ENCODE measurements at regions not wholly inside any gene's neighbourhood (a gene's known extent, or its start where the extent isn't known, plus 50 kb on each side); places are given as distances from the start of the nearest gene placed in this dataset.

DNA sequence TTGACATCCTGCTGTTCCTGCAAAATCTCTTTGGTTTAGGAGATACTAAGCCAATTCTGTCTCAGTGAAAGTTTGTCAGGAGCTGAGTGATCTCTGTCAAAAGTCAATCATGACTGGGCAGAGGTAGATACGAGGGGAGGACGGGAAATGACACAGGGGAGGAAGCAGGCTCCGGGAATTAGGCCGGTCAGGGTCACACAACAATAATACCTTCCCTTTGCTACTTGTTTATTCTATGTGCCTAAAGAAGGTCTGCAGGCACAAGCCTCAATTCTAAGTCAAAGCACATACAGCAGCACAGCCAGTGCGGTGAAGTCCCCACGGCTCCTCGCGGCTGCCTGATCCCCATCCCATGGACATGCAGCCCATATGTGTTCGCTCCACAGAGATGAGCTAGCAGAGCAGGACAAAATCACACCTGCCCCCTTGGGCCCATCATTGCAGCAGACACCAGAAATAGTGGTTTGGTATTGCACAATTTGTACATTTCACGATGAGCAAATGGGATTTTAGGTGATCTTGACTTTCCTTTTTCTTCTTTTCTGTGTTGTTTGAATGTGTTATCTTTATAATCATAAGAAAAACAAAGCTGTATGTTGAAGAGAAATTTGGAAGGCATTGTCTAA lies 141.4 kb downstream of the VAPA start:
- FAIRE-seq: no peak

DNA sequence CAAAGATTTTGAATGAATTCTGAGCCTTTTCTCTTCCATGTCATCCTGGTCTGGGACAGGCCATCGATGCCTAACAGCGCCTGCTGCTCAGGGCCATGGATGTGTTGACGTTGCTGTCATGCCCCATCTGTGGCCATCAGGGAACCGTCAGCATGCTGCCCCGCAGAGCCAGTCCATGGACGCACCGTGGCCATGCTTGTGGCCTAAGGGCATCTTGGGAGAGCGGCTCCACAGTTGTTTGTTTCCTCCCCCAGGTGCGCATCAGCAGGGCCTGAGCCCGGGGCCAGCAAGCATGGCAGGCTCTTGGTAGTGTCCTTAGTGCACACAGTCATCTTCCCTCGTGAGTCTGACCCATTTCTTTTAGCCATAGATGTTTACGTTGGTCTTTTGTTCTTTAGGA lies 142.7 kb downstream of the VAPA start:
- no peak for FAIRE-seq
- DNase-seq (ENCODE audit: extremely low spot score, insufficient read length, low read depth): no peak

More for the DNA sequence above, 141.4 kb downstream of the VAPA start:
- no peak for DNase-seq (ENCODE audit: extremely low spot score, insufficient read length, low read depth)

DNA sequence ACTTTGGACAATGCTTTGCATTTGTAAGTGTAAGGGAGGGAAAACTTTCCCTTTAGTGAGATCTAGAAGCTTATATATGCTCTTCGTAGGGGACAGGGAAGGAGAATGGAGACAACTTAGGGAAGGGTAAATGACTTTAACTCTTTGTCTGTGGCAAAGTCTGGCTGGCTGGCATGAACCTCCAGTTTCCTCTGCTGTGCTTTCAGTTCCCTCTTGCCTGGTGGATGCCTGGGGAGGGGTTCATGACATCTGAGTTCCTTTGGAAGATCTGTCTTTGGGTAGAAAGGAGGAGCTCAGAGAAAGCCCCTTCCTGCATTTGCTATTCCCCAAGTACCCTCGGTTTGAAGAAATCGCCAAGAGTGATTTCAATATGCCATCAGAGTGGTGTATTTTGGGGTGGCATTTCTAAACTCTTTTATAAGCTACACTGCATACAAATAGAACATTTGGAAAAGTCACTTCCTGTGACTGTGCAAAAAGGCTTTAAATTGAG lies 143.6 kb downstream of the VAPA start:
- DNase-seq (ENCODE audit: extremely low spot score, insufficient read length, low read depth): no peak
- no peak for FAIRE-seq

DNA sequence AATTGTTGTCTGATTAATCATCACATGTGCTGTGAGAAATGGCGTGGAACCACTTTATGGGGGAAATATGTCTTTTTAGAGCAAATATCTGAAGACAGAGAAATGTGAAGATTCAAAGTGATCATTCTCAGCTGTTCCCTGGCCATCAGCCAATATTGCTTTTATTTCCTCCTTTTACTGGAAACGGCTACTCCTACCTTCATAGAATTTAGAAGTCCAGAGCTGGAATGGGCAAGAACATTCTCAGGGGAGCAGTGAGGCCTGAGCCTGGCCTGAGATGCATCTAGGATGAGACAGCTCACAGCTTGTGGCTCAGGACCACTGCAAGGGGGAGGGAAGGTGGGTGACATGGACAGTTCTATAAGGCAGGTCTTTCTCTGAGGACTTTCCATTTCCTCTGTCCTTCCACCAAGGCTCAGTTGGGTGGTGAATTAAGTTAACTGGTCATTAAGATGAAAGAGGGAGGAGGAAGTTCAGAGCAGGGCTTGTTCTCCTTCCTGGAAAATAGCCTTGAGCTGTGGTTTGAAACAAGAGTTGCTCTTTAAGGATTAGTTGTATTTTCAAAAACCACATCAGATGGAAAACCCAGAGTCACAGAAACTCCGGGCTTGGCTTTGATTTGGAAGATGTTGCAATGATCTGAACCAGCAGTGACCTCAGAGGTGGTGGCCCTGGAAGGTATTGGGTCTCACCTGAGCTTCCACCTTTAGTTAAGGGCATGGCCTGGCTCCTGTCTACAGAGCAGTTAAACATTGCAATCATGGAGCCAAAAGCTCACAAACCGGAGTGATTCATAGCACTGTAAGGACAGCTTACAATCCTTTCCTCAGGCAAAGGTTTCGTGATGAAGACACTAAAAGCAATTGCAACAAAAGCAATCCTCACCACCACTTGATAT lies 144.3 kb downstream of the VAPA start:
- DNase-seq (ENCODE audit: extremely low spot score, insufficient read length, low read depth) (no peak), FAIRE-seq (no peak)

GRCh38 chr18:10059610-10060468 lies 146.0 kb downstream of the VAPA start:
- DNase-seq (ENCODE audit: extremely low spot score, insufficient read length, low read depth) (no peak), FAIRE-seq (no peak)

- no peak for FAIRE-seq
- no peak for DNase-seq (ENCODE audit: extremely low spot score, insufficient read length, low read depth)
Observed at GRCh38 chr18:10060469-10060782, 146.6 kb downstream of the VAPA start.

GRCh38 chr18:10060841-10061240 lies 147.0 kb downstream of the VAPA start:
- DNase-seq (ENCODE audit: extremely low spot score, insufficient read length, low read depth): no peak
- FAIRE-seq: no peak

- no peak for DNase-seq (ENCODE audit: extremely low spot score, insufficient read length, low read depth)
- no peak for FAIRE-seq
Observed at GRCh38 chr18:10061566-10062140, 147.8 kb downstream of the VAPA start.

DNA sequence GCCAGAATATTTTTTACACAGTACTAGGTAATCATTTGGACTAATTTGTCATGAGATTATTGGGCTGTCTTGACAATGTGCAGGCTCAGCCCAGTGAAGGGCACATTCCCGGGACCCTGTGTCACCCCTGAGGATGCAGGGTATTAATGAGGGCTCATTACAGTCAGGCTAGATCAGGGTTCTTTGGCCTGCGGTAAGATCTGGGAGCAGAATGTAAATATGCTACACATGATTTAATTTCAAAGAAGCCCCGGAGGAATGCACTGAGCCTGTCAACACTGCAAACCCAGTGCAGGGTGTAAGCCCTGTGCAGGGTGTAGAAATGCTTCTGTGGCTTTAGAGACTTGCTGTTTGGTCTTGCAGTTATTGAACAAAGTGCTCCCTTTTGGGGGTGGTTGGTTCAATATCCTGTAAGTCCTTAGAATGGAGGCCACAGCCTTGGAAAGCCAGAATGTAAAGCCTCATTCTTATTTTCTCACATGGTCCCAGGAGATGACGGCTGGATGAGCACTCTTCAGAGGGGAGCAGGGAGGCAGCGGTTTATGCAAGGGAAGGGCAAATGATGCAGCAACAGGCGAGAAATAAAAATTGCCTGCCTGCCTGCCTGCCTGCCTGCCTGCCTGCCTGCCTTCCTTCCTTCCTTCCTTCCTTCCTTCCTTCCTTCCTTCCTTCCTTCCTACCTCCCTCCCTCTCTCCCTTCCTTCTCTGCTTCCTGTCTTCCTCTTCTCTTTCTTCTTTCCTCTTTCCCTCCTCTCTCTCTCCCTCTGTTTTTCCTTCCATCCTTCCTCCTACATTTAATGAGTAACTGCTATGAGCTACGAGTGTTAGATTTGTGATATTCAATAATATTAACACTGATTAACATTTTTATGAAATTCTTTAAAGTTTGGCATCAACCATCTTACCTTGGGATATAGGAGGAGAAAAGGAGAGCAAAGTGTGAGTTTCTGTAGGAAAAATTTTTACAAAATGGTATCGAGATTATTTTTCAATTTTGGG lies 148.8 kb downstream of the VAPA start:
- FAIRE-seq: no peak
- no peak for DNase-seq (ENCODE audit: extremely low spot score, insufficient read length, low read depth)

DNA sequence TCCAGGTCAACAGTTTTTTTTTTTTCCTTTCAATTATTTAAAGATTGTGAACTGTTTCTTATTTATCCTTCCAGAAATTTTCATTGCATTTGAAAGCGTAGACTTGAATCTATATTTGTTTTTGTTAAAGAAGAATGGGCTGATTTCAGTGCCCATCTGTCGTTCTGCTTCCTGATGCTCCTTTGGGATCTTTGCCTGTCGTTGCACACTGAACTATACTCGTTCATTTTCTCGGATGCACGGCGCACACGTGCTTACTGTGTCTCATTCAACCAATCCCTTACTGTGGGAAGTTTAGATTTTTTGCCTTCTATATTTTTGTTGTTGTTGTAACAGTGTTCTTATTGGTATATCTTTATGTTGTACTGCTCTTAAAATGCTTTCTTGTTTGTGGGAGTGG lies 149.7 kb downstream of the VAPA start:
- FAIRE-seq (no peak), DNase-seq (ENCODE audit: extremely low spot score, insufficient read length, low read depth) (no peak)

- FAIRE-seq (no peak), DNase-seq (ENCODE audit: extremely low spot score, insufficient read length, low read depth) (no peak)
Observed at GRCh38 chr18:10064267-10064666, 150.5 kb downstream of the VAPA start.

DNA sequence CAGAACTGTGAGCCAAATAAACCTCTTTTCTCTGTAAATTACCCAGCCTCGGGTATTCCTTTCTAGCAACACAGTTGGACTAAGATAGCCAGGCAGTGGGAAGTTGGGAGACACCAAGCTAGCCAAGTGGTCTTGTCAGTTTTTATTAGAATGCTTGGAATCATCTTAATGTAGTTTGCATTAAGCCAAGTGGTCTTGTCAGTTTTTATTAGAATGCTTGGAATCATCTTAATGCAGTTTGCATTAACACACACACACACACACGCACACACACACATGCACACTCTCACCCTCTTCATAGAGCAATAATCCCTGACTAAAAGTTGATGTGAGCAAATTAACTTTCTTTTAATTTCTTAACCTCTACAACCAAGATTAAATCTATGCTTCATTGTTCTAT lies 151.5 kb downstream of the VAPA start:
- FAIRE-seq (no peak), DNase-seq (ENCODE audit: extremely low spot score, insufficient read length, low read depth) (no peak)

- no peak for DNase-seq (ENCODE audit: extremely low spot score, insufficient read length, low read depth)
- FAIRE-seq: no peak
Observed at GRCh38 chr18:10067670-10068659, 154.1 kb downstream of the VAPA start.

GRCh38 chr18:10068766-10069567 lies 155.2 kb downstream of the VAPA start:
- DNase-seq (ENCODE audit: extremely low spot score, insufficient read length, low read depth): no peak
- no peak for FAIRE-seq

- FAIRE-seq: no peak
- no peak for DNase-seq (ENCODE audit: extremely low spot score, insufficient read length, low read depth)
Observed at GRCh38 chr18:10070561-10071000, 156.8 kb downstream of the VAPA start.

DNA sequence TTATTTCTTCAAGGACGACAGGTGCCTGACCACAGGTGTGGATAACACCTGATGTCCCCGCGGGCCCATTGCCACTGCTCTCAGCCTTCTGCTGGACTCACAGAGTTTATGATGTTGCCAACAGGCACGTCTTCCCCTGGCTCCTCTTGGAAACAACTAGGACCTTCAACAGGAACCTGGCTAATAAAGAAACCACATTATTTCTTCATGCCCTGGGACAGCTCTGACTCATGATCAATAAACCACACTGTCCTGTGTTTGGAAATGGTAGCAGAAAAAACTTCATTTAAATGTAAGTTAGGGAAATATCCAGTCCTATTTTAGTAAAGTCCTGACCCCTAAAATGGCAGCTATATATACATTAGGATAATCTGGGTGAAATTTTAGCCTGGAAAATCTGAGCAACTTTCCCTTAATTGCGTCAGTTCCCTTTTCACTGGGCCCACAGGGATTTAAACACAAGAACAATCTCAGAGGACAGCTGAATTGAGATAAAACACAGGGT lies 158.9 kb downstream of the VAPA start:
- no peak for DNase-seq (ENCODE audit: extremely low spot score, insufficient read length, low read depth)
- no peak for FAIRE-seq

DNA sequence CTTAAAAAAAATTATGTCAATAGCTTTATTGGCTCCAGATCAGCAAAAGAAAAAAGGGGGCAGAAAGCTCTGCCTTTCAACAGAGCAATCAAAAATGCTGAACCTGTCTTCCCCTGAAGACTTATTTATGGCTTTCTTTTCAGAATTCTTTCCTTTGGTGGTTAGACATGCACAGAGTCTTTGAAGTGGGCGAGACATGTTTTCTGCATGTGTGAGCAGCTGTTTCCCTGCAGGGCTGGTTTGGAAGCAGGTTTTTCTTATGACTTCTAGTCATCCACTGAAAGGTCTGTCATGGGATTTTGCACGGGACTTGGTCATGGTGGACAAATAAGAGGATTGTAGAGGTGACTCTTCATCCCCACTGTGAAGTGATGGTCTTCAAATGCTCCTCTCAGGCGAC lies 160.3 kb downstream of the VAPA start:
- FAIRE-seq (no peak), DNase-seq (ENCODE audit: extremely low spot score, insufficient read length, low read depth) (no peak)
